ENCODE measurements at regions not wholly inside any gene's neighbourhood (a gene's known extent, or its start where the extent isn't known, plus 50 kb on each side); places are given as distances from the start of the nearest gene placed in this dataset.
"Not testable (repeated sequence)": the region's sequence is repeated elsewhere in the genome, so short reads cannot be mapped to it uniquely, and the experiment has no call there.

GRCh38 chr14:85912141-85912540 is 382.2 kb downstream of the FLRT2 start:
- no peak for DNase-seq

- DNase-seq: no peak
Measured at GRCh38 chr14:85911044-85911443, 381.1 kb downstream of the FLRT2 start.

- DNase-seq: no peak
Measured at GRCh38 chr14:85909581-85909980, 379.6 kb downstream of the FLRT2 start.

- no peak for DNase-seq
Measured at GRCh38 chr14:85907536-85907935, 377.6 kb downstream of the FLRT2 start.

- DNase-seq: no peak
Measured at GRCh38 chr14:85897808-85898207, 367.9 kb downstream of the FLRT2 start.

- DNase-seq: no peak
Measured at GRCh38 chr14:85895603-85896002, 365.7 kb downstream of the FLRT2 start.

GRCh38 chr14:85892251-85892650 is 362.3 kb downstream of the FLRT2 start:
- no peak for DNase-seq

GRCh38 chr14:85883966-85884365 is 354.0 kb downstream of the FLRT2 start:
- no peak for DNase-seq

- no peak for DNase-seq
Measured at GRCh38 chr14:85883101-85883500, 353.2 kb downstream of the FLRT2 start.

- no peak for DNase-seq
Measured at GRCh38 chr14:85881935-85882334, 352.0 kb downstream of the FLRT2 start.

- DNase-seq: no peak
Measured at GRCh38 chr14:85878874-85879273, 348.9 kb downstream of the FLRT2 start.

GRCh38 chr14:85873006-85873405 is 343.1 kb downstream of the FLRT2 start:
- DNase-seq: no peak

GRCh38 chr14:85867450-85867849 is 337.5 kb downstream of the FLRT2 start:
- no peak for DNase-seq

- no peak for DNase-seq
Measured at GRCh38 chr14:85865701-85866100, 335.8 kb downstream of the FLRT2 start.

- DNase-seq: no peak
Measured at GRCh38 chr14:85858634-85859033, 328.7 kb downstream of the FLRT2 start.

- DNase-seq: no peak
Measured at GRCh38 chr14:85856430-85856829, 326.5 kb downstream of the FLRT2 start.

GRCh38 chr14:85853996-85854526 is 324.1 kb downstream of the FLRT2 start:
- no peak for DNase-seq

- DNase-seq: no peak
Measured at GRCh38 chr14:85852906-85853305, 323.0 kb downstream of the FLRT2 start.

GRCh38 chr14:85852123-85852522 is 322.2 kb downstream of the FLRT2 start:
- DNase-seq: not testable (repeated sequence)

- not testable (repeated sequence) for DNase-seq
Measured at GRCh38 chr14:85830549-85830948, 300.6 kb downstream of the FLRT2 start.

GRCh38 chr14:85829601-85830000 is 299.7 kb downstream of the FLRT2 start:
- not testable (repeated sequence) for DNase-seq

- no peak for DNase-seq
Measured at GRCh38 chr14:85824526-85824925, 294.6 kb downstream of the FLRT2 start.

GRCh38 chr14:85822236-85822635 is 292.3 kb downstream of the FLRT2 start:
- no peak for DNase-seq

GRCh38 chr14:85817430-85817829 is 287.5 kb downstream of the FLRT2 start:
- DNase-seq: no peak

- DNase-seq: no peak
Measured at GRCh38 chr14:85813040-85813439, 283.1 kb downstream of the FLRT2 start.

- no peak for DNase-seq
Measured at GRCh38 chr14:85811340-85811739, 281.4 kb downstream of the FLRT2 start.
